Common myeloid progenitor, CD34-positive (primary cell): ENCODE measurements at regions not wholly inside any gene's neighbourhood (a gene's known extent, or its start where the extent isn't known, plus 50 kb on each side); places are given as distances from the start of the nearest gene placed in this dataset.

ENCODE experiments used
- CTCF ChIA-PET: fragments of 350-600 bp; sonication (Branson Sonifier 250); formaldehyde crosslinking; loops from one replicate; lab custom pipeline; 2021; ENCODE audit warnings: antibody characterized with exemption; lab: Charles Lee
- POLR2A ChIA-PET: fragments of 350-600 bp; sonication (Branson Sonifier 250); formaldehyde crosslinking; loops from one replicate; lab custom pipeline; 2021; ENCODE audit warnings: antibody characterized with exemption; lab: Charles Lee
- DNase-seq, 3 donors: peaks; one replicate each; pipeline versions ENCODE4 v3.0.0 to v3.0.0-alpha.2; 2013
- H3K27ac ChIP-seq, 2 experiments: 1 replicate in 1 of 2; 2 replicates in 1 of 2; pipeline ENCODE4 v1.7.0; 2013; ENCODE audit warnings: inconsistent platforms in 2 of 2, low read length in 2 of 2, mild to moderate bottlenecking in 2 of 2, low read depth in 1 of 2, moderate library complexity in 1 of 2; ENCODE audit not compliant: severe bottlenecking in 2 of 2, insufficient read depth in 1 of 2, poor library complexity in 1 of 2
- H3K27me3 ChIP-seq, 5 experiments: replicated peaks in 2 of 5; 1 replicate in 3 of 5; 2 replicates in 2 of 5; pipeline versions ENCODE4 v1.6.1 to v1.7.0; 2013; ENCODE audit warnings: low read length in 4 of 5, mild to moderate bottlenecking in 2 of 5, moderate library complexity in 2 of 5, inconsistent platforms in 1 of 5; ENCODE audit not compliant: insufficient read depth in 5 of 5, control insufficient read depth in 4 of 5
- H3K36me3 ChIP-seq, 4 experiments: 1 replicate in 2 of 4; 2 replicates in 2 of 4; pipeline versions ENCODE4 v1.6.1 to v1.7.0; 2013; ENCODE audit warnings: low read length in 3 of 4, control low read depth in 1 of 4, mild to moderate bottlenecking in 1 of 4; ENCODE audit not compliant: control insufficient read depth in 4 of 4, insufficient read depth in 4 of 4
- H3K4me1 ChIP-seq, 4 experiments: 1 replicate in 3 of 4; 2 replicates in 1 of 4; pipeline versions ENCODE4 v1.6.1 to v1.7.1; 2013; ENCODE audit warnings: low read length in 3 of 4, mild to moderate bottlenecking in 3 of 4, control low read depth in 1 of 4, inconsistent platforms in 1 of 4, moderate library complexity in 1 of 4; ENCODE audit not compliant: control insufficient read depth in 4 of 4, insufficient read depth in 4 of 4; ENCODE audit errors: control extremely low read depth in 1 of 4
- H3K4me3 ChIP-seq, 7 experiments: 1 replicate in 4 of 7; 2 replicates in 3 of 7; pipeline versions ENCODE4 v1.5.1 to v1.7.0; 2013; ENCODE audit warnings: mild to moderate bottlenecking in 7 of 7, low read length in 6 of 7, moderate library complexity in 6 of 7, inconsistent platforms in 2 of 7, low read depth in 2 of 7, control low read depth in 1 of 7; ENCODE audit not compliant: insufficient read depth in 4 of 7, control insufficient read depth in 1 of 7; ENCODE audit errors: extremely low read depth in 1 of 7
- H3K9me3 ChIP-seq, 5 experiments: 1 replicate in 4 of 5; 2 replicates in 1 of 5; pipeline versions ENCODE4 v1.6.1 to v1.7.1; 2013; ENCODE audit warnings: low read length in 4 of 5, mild to moderate bottlenecking in 2 of 5, inconsistent platforms in 1 of 5, low read depth in 1 of 5, moderate library complexity in 1 of 5; ENCODE audit not compliant: control insufficient read depth in 4 of 5, insufficient read depth in 2 of 5; ENCODE audit errors: control extremely low read depth in 1 of 5
- WGBS: methylation state at CpG from one replicate; pipeline ENCODE4 v1.1.5; 2013; ENCODE audit not compliant: insufficient coverage; 5-methylcytosine and 5-hydroxymethylcytosine counted together

DNA sequence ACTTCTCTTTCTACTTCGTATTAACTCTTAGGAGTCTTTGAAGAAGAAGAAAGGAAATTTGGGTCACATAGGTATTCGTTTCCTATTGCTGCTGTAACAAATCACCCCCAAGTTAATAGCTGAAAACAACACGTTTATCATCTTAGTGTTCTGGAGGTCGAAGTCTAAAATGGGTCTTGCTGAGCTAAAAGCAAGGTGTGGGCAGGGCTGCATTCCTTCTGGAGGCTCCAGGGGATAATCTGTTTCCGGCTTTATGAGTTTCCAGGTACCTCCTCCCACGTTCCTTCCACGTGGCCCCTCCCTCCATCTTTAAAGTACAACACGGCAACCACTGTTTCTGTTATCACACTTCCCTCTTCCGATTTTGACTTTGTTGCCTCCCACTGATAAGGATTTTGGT, 233.5 kb upstream of the RBBP8 start:
- H3K27me3 ChIP-seq, result peaks cover 0 to 3% (median 0%) of the 10 kb centered on the region in 5 experiments
- WGBS, result 68% methylated on average over 7 of the region's 9 CpGs
- H3K36me3 ChIP-seq, result no peaks in the 10 kb centered on the region
- POLR2A ChIA-PET, result no interaction called here
- H3K27ac ChIP-seq, result no peak overlapping the region
- CTCF ChIA-PET, result no interaction called here
- no peaks in the 10 kb centered on the region for H3K9me3 ChIP-seq
- H3K4me1 ChIP-seq, result no peaks in the 10 kb centered on the region
- DNase-seq, result no peak
- no peak overlapping the region for H3K4me3 ChIP-seq

DNA sequence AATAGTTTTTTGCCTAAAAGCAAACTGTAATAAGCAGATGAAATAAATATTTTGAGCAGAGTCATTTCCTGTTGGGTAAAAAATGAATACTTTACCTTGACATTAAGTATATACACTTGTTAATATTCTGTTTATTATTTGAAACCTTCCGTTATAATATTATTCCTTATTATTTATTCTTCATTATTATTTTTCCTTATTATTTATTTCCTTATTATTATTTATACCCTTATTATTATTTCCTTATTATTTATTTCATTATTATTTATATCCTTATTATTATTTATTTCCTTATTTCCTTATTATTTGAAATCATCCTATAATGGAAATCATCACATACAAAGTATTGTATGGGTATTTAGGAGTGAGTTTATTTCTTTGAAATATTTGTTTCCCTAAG, 232.2 kb upstream of the RBBP8 start:
- H3K36me3 ChIP-seq, result no peaks in the 10 kb centered on the region
- CTCF ChIA-PET, result no interaction called here
- H3K4me3 ChIP-seq, result no peak overlapping the region
- H3K4me1 ChIP-seq, result no peaks in the 10 kb centered on the region
- H3K27me3 ChIP-seq, result peaks cover 0 to 3% (median 0%) of the 10 kb centered on the region in 5 experiments
- no peaks in the 10 kb centered on the region for H3K9me3 ChIP-seq
- POLR2A ChIA-PET, result no interaction called here
- H3K27ac ChIP-seq, result no peak overlapping the region
- no CpG with 5 or more reads among the region's 1 CpG for whole genome bisulfite sequencing
- DNase-seq, result no peak

DNA sequence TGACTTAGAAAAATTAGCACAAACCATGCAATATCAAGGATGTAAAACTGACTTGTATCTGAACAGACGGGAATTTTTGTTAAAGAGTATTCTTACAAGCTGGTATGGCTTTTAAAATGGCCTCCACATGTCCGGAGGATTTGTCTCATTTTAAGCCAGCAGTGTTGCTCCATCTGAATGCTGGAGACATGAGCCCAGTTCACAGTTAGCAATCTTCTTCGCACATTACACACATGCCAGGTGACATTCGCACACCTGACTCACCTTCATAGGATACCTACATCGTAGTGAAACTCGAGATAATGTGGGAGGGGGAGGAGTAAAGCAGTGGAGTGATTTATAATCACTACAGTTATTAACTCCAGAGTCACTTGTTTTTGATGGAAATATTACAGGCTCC, 231.8 kb upstream of the RBBP8 start:
- Histone ChIP-seq H3K9me3 (no peaks in the 10 kb centered on the region), H3K4me1 (no peaks in the 10 kb centered on the region), H3K27ac (no peak overlapping the region), H3K4me3 (no peak overlapping the region), H3K36me3 (no peaks in the 10 kb centered on the region), H3K27me3 (peaks cover 0 to 3% (median 0%) of the 10 kb centered on the region in 5 experiments)
- ChIA-PET CTCF (no interaction called here), POLR2A (no interaction called here)
- no peak for DNase-seq
- WGBS, result 93% methylated on average over 2 of the region's 6 CpGs

DNA sequence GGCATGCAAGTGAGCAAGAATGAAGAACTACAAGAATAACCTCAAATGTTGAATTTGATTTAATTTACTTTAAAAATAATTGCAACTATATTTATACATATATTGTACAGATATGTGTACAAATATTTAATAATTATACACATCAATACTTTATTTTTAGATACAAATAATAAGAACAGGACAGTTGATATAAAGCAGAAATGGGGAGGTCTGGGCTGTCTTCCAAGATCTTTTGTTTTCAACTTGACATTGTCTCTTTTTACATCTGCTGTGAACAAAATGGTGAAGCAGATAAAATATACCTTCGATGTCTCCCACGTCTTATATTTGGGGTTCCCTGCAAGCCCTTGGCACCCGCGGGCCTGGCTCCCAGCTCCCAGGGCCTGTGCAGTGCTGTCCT, 231.3 kb upstream of the RBBP8 start:
- CTCF ChIA-PET, result no interaction called here

DNA sequence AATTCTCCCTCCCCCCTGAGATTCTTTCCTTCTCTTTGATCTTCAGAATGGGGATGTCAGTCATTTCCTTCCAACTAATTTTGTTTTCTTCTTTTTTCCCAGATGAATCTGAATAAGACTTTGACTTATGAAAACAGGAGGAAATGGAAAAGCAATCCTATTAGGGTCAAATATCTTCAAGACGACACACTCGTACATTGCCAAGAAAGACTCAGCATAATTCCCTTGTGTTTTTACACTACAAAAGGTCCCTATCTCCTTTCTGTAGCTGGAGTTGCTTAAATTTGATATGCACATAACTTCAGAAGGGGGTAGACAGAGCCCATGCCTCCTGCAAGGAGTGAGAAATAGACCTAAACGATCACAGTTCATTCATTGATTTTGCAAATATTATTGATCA, 230.3 kb upstream of the RBBP8 start:
- no peak overlapping the region for H3K27ac ChIP-seq
- no peaks in the 10 kb centered on the region for H3K4me1 ChIP-seq
- no peak for DNase-seq
- 94% methylated on average over 2 of the region's 3 CpGs for WGBS
- H3K4me3 ChIP-seq, result no peak overlapping the region
- no peaks in the 10 kb centered on the region for H3K27me3 ChIP-seq
- CTCF ChIA-PET, result interaction anchor here (0.6 to 1.5 kb wide), 3 partner anchors 14 to 359 kb away, joined by 3 to 5 read pairs (median 4); no protein-coding TSS in a partner anchor
- H3K9me3 ChIP-seq, result no peaks in the 10 kb centered on the region
- H3K36me3 ChIP-seq, result no peaks in the 10 kb centered on the region
- POLR2A ChIA-PET, result no interaction called here

More for the DNA sequence above, 231.3 kb upstream of the RBBP8 start:
- H3K9me3 ChIP-seq, result no peaks in the 10 kb centered on the region
- DNase-seq, result no peak
- peaks cover 0 to 1% (median 0%) of the 10 kb centered on the region in 5 experiments for H3K27me3 ChIP-seq
- POLR2A ChIA-PET, result no interaction called here
- no peak overlapping the region for H3K4me3 ChIP-seq
- H3K4me1 ChIP-seq, result no peaks in the 10 kb centered on the region
- H3K27ac ChIP-seq, result no peak overlapping the region
- 95% methylated on average over 4 of the region's 4 CpGs for WGBS
- no peaks in the 10 kb centered on the region for H3K36me3 ChIP-seq

DNA sequence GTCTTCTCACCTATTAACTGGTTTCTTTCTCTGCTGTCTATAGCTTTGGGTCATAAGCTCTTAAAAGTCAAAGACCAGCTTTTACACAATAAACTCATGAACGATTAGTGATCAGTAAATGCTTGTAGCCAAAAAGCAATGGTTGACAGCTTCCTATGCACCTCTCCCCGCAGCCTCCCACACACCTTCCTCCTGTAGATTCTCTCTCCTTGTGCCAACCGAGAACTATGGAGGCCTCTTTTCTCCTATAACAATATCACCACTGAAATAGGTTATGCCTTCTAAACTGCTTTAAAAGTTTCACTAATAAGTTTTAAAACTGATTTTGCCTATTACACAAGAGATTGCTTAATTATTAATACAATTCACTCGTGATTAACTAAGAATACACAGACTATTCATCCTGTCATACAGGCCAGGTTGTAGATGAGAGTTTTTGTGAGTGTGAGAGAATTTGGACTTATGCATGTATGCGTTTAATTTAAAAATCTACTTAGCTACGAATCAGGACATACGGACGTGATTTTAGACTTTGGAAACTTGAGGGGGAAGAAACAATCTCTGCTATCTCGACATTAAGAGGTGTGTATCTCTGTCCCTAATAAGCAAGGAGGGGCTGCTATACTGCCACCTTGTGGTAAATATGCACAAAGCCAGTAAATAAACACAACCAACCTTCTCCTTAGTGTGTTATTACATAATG, 229.1 kb upstream of the RBBP8 start:
- peak; percentile 28 to 49 (median 40) for DNase-seq
- no peaks in the 10 kb centered on the region for H3K27me3 ChIP-seq
- ChIA-PET CTCF (interaction anchor here (0.8 to 1.8 kb wide), 9 partner anchors 12 to 1418 kb away, joined by 3 to 5 read pairs (median 4); no protein-coding TSS in a partner anchor), POLR2A (no interaction called here)
- no peaks in the 10 kb centered on the region for H3K9me3 ChIP-seq
- H3K4me1 ChIP-seq, result no peaks in the 10 kb centered on the region
- no peaks in the 10 kb centered on the region for H3K36me3 ChIP-seq
- no peak overlapping the region for H3K27ac ChIP-seq
- H3K4me3 ChIP-seq, result no peak overlapping the region
- WGBS, result 52% methylated on average over 6 of the region's 9 CpGs

DNA sequence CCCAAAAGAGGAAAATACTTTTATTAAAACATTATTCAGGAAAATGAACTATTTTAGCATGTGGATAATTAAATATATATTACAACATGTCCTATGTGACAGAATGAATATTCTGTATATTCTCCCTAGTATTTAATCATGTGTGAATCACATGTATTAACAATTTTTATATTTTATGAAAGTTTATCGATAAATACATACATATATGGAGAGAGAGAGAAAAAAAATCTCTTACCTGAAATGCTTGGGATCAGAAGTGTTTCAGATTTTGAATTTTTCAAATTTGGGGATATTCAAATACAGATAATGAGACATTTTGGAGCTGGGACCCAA, 228.6 kb upstream of the RBBP8 start:
- H3K9me3 ChIP-seq, result no peaks in the 10 kb centered on the region
- CTCF ChIA-PET, result interaction anchor here (0.6 to 1.8 kb wide), 5 partner anchors 12 to 807 kb away, joined by 3 to 5 read pairs (median 4); no protein-coding TSS in a partner anchor
- H3K4me3 ChIP-seq, result no peak overlapping the region
- DNase-seq, result no peak
- WGBS, result no CpG with 5 or more reads among the region's 1 CpG
- POLR2A ChIA-PET, result no interaction called here
- no peaks in the 10 kb centered on the region for H3K36me3 ChIP-seq
- H3K27ac ChIP-seq, result no peak overlapping the region
- H3K4me1 ChIP-seq, result no peaks in the 10 kb centered on the region
- H3K27me3 ChIP-seq, result no peaks in the 10 kb centered on the region
